ENCODE measurements at regions not wholly inside any gene's neighbourhood (a gene's known extent, or its start where the extent isn't known, plus 50 kb on each side); places are given as distances from the start of the nearest gene placed in this dataset.
"Not testable (repeated sequence)": the region's sequence is repeated elsewhere in the genome, so short reads cannot be mapped to it uniquely, and the experiment has no call there.

DNA sequence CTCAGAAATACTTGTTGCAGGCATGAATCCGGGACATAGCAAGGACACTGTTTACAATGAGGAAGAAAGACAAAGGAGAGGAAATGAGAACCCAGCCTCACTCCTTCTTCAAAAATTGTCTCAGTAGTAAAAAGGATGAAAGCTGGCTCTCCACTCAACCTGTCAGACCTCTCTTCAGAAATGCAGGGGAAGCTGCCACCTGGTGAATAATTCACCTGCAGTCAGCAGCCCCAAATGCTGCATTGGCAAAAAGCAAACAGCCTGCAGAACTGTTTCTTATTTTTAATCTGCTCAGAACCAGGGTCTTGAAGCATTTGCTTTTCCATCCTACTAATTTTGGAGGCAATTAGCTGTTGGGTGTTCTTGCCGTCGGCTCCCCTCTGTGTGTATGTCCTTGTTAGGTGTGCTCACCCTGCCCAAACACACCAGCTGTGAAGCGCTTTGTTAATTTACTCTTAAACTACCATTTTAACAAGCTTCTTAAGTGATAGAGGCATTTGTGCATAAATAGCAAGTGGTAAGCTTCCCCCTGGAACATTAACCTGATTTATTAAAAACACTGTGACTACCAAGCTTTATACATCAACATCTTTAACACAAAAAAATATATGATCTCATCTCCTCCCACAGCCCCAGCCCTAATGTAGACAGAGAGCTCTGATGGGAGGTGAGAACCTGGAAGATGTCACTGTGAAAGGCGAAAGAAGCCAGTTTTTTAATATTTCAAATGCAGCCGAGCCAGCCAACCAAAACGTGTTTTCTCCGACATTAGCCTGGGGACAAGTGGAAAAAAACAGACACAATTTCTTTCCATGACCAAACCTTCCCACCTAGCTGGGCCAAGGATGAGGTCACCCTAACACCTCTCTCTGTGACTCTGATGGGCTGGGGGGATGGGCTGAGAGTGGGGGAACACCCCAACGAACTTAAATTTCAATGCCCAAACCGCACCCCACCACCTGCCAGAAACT lies 451.0 kb upstream of the SULF2 start:
- Mint-ChIP-seq H3K27me3 (no peaks in the 10 kb centered on the region), H3K27ac (peak overlapping the region in 1 of 2 donors; percentile 26), H3K4me1 (no peaks in the 10 kb centered on the region), H3K9me3 (peaks cover 10 to 20% of the 10 kb centered on the region in 2 donors), H3K4me3 (no peak overlapping the region)
- DNase-seq (no peak), ATAC-seq (no peak)

DNA sequence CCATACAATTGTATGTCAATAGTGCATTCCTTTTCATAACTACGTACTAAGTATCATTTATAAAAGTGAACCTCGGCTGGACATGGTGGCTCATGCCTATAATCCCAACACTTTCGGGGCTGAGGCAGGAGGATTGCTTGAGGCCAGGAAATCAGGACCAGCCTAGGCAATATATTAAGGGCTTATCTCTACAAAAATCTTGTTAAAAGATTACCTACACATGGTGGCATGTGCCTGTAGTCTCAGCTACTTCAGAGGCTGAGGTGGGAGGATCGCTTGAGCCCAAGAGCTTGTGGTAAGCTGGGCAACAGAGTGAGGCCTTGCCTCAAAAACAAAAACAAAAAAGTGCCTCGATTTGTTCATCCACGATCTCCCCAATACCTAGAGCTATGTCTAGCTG lies 449.7 kb upstream of the SULF2 start:
- H3K9me3 Mint-ChIP-seq: peaks cover 16 to 33% of the 10 kb centered on the region in 2 donors
- H3K4me1 Mint-ChIP-seq: no peaks in the 10 kb centered on the region
- DNase-seq (no peak), ATAC-seq (no peak)
- no peak overlapping the region for H3K27ac Mint-ChIP-seq
- no peak overlapping the region for H3K4me3 Mint-ChIP-seq
- no peaks in the 10 kb centered on the region for H3K27me3 Mint-ChIP-seq

DNA sequence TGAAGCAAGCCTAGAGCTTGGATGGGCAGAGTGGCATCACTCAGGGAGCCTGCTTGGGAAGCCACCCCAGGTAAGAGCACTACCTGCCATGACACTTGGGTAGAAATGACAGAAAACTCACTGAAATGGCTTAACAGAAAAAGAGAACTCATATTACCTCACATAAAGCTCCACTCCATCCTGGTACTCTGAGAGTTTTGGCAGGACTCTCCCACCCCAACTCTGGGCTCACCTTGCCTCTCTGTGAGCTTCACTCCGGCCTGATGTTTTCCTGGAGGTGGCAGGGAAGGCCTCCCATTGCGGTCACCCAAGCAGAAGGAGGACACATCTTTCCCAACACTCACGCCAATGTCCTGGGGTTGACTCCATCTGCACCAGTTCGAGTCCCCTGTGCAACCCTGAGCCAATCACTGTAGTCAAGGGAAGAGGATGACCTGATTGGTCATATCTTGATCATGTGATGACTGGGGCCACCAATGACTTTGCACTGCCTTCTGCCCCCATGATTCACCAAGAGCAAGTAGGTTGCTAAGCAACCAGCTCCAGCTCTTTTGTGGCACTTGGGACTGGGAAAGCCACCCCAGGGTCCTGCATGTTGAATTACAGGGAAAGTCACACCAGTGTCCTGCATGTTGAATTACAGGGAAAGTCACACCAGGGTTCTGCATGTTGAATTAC lies 446.1 kb upstream of the SULF2 start:
- ATAC-seq (no peak), DNase-seq (no peak)
- peak overlapping the region in 1 of 2 donors; percentile 43 for H3K27ac Mint-ChIP-seq
- H3K4me3 Mint-ChIP-seq: no peak overlapping the region
- peaks cover 19 to 49% of the 10 kb centered on the region in 2 donors for H3K9me3 Mint-ChIP-seq
- H3K27me3 Mint-ChIP-seq: peaks cover 3% of the 10 kb centered on the region
- no peaks in the 10 kb centered on the region for H3K4me1 Mint-ChIP-seq

DNA sequence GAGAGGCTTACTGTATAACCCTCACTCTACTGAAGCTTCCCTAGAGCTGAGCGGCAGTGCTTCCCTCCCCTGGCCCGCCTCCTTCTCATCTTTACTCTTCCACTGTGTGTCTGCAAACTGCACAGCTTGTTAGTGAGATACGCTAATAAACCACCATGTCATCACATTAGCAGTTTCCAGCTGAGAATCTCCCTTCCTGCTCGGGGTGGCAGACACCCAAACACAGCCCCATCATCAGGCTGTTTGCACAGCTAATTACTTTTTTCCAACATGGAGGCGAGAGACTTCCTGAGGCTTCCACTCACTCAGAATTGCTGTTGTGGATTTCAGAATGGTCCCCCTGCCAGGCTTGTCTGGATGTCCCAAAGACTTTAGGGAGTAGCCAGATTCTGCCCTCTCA lies 444.9 kb upstream of the SULF2 start:
- H3K4me1 Mint-ChIP-seq: peaks cover 3% of the 10 kb centered on the region
- ATAC-seq: no peak
- no peak for DNase-seq

DNA sequence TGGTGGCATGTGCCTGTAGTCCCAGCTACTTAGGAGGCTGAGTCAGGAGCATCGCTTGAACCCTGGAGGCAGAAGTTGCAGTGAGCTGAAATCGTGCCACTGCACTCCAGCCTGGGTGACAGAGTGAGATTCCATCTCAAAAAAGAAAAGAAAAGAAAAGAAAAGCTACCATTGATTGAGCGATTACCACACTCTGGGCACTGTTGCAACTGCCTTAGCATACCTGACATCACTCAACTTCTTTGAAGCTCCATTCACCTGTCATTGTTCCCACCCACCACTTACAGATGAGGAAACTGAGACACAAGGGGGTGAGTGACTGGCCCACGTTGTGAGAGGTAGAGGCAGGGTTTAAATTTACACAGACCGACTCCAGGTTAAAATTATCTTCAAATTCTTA lies 442.1 kb upstream of the SULF2 start:
- Mint-ChIP-seq H3K27ac (no peak overlapping the region), H3K9me3 (peaks cover 13 to 38% of the 10 kb centered on the region in 2 donors), H3K27me3 (peaks cover 36% of the 10 kb centered on the region), H3K4me3 (no peak overlapping the region), H3K4me1 (peaks cover 7% of the 10 kb centered on the region)
- ATAC-seq (no peak), DNase-seq (no peak)

More for the DNA sequence above, 444.9 kb upstream of the SULF2 start:
- peaks cover 19 to 49% of the 10 kb centered on the region in 2 donors for H3K9me3 Mint-ChIP-seq
- H3K4me3 Mint-ChIP-seq: no peak overlapping the region
- H3K27me3 Mint-ChIP-seq: peaks cover 15% of the 10 kb centered on the region
- H3K27ac Mint-ChIP-seq: no peak overlapping the region

DNA sequence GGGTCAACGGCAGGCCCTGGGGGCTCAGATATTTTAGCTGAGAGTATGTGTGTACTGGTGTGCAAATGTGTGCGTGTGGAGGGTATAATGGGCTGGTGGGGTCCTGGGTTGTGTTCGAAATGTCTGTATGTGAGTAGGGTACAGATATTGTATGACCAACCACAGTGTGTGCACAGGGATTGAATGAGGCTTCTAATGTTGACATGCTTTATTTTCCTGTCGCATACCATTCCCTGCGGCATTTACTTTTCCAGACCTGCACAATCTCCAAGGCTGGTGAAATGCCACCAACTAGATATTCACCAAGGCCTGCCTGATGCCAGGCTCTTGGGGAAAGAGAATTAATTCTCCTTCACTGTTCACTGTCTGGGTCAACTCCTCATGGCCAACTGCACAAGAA lies 441.4 kb upstream of the SULF2 start:
- peaks cover 37% of the 10 kb centered on the region for H3K27me3 Mint-ChIP-seq
- DNase-seq (no peak), ATAC-seq (no peak)
- no peak overlapping the region for H3K4me3 Mint-ChIP-seq
- peak overlapping the region in 1 of 2 donors; percentile 96 for H3K27ac Mint-ChIP-seq
- H3K9me3 Mint-ChIP-seq: peaks cover 12 to 32% of the 10 kb centered on the region in 2 donors
- peaks cover 7% of the 10 kb centered on the region for H3K4me1 Mint-ChIP-seq

DNA sequence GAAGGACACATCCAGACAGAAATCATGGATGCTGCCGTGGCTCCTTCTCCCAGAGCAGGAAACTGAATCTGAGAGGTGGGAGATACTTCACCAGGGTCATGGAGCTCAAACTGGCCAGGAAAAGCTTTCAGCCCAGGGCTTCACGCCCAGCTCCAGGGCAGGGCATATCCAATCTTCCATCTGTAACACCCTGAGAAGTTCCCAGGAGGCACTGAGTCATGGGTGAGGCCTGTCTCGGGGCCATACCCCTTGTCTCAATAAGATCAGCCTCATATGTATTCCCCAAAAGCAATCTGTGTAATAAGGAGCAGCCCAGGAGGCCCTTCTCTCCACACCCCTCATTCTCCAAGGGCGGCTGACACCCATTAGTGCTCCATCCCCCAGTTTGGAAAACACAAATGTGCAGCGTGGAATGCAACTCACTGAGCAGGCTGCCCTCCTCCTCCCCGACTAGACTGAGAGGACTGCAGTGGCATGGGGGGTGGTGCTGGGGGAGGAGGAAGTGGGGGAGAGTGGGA lies 439.3 kb upstream of the SULF2 start:
- Mint-ChIP-seq H3K4me1 (peaks cover 7% of the 10 kb centered on the region), H3K27ac (no peak overlapping the region), H3K9me3 (peaks cover 3 to 12% of the 10 kb centered on the region in 2 donors), H3K27me3 (peaks cover 37% of the 10 kb centered on the region), H3K4me3 (no peak overlapping the region)
- no peak for DNase-seq
- no peak for ATAC-seq

DNA sequence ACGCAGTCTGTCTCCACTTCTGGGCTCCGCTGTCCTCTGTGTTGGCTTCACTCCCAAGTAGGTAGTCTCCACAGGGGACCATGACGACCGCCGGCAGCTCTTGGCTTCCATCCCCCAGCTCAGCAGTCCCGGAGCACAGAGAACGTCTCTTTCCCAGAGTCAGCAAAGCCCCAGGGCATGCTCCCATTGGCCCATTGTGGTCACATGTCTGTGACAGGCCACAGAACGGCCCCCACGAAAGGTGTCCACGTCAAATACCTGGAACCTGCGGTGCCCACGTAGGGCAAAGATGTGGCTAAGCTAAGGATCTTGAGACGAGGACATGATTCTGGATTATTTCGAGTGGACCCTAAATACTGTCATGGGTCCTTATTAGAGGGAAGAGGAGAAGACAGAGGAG lies 438.4 kb upstream of the SULF2 start:
- no peak for ATAC-seq
- DNase-seq: no peak
- H3K4me3 Mint-ChIP-seq: no peak overlapping the region
- peaks cover 7% of the 10 kb centered on the region for H3K4me1 Mint-ChIP-seq
- H3K27me3 Mint-ChIP-seq: peaks cover 37% of the 10 kb centered on the region
- H3K27ac Mint-ChIP-seq: no peak overlapping the region
- peaks cover 2 to 3% of the 10 kb centered on the region in 2 donors for H3K9me3 Mint-ChIP-seq

DNA sequence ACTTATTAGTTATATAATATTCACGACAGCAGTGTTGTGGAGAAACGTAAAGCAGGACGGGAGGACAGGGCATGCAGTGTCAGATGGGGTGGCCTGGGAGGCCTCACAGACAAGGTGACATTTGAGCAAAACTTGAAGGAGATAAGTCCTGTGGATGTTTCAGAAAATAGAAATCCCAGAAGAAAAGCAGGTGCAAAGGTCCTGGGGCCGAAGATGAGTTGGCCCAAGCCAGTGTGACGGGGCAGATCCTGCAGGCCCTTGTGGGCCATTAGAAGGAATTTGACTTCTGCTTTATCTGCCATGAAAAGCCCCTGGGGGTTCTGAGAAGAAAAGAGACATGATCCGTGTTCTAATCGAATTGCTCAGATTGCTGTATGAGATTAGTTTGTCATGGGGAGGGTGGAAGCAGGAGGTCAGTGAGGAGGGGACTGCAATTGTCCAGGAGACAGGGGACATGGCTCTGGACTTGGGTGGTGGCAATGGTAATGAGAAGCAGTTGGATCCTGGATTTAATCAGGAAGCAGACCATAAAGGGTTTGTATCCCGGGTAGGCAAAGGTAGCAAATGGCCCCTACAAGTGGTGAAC lies 437.4 kb upstream of the SULF2 start:
- peak overlapping the region in 1 of 2 donors; percentile 2 for H3K27ac Mint-ChIP-seq
- peaks cover 37% of the 10 kb centered on the region for H3K27me3 Mint-ChIP-seq
- peaks cover 7% of the 10 kb centered on the region for H3K4me1 Mint-ChIP-seq
- ATAC-seq (no peak), DNase-seq (no peak)
- H3K4me3 Mint-ChIP-seq: no peak overlapping the region
- H3K9me3 Mint-ChIP-seq: no peaks in the 10 kb centered on the region

DNA sequence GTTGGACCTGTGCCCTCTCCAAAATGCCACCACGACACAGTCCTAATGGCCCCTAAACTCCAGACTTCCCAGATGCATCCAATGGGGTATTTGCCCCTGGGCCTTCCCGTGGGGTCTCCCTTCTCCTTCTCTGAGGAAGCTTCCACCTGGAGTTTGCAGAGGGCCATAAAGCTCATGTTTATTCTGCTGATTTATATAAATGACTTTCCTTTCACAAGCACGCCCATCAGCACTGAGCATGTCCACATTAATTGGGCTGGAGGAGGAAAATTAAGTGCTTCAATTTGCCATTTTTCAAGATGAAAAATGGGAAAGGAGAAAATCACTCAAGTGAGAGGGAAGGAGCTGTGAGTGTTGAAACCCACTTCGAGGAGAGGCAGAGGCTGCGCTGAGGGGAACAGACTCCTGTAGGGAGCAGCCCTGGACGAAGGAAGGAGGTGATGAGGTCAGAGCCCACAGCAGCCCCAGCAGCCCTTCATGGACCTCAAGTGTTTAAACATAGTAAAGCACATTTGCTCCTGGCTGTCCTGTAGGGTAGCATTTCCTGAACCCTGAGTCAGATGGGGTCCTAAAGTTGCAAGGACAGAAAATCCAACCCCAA lies 434.9 kb upstream of the SULF2 start:
- no peak for ATAC-seq
- Mint-ChIP-seq H3K4me1 (peaks cover 3% of the 10 kb centered on the region), H3K9me3 (no peaks in the 10 kb centered on the region), H3K27ac (no peak overlapping the region), H3K4me3 (no peak overlapping the region), H3K27me3 (peaks cover 29% of the 10 kb centered on the region)
- no peak for DNase-seq

DNA sequence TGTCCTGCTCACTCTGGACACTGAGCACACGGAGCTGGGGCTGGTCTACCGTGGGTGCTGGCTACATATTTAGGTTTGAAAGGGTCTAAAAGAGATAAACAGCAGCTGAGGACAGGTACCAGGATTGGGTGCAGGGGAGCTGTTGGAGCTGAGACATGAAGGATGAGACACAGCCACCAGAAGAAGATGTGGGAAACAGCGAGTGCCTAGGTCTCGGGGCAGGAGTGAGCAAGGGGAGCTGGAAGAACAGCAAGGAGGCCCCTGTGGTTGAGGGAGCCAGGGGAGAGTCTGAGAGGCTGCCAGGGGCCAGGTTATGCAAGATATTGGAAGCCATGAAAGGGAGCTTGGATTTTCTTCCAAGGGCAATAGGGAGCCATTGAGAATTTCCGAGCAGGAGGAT lies 434.0 kb upstream of the SULF2 start:
- no peaks in the 10 kb centered on the region for H3K4me1 Mint-ChIP-seq
- peak overlapping the region in 1 of 2 donors; percentile 44 for H3K27ac Mint-ChIP-seq
- no peaks in the 10 kb centered on the region for H3K9me3 Mint-ChIP-seq
- H3K27me3 Mint-ChIP-seq: peaks cover 34% of the 10 kb centered on the region
- ATAC-seq (no peak), DNase-seq (no peak)
- H3K4me3 Mint-ChIP-seq: no peak overlapping the region

DNA sequence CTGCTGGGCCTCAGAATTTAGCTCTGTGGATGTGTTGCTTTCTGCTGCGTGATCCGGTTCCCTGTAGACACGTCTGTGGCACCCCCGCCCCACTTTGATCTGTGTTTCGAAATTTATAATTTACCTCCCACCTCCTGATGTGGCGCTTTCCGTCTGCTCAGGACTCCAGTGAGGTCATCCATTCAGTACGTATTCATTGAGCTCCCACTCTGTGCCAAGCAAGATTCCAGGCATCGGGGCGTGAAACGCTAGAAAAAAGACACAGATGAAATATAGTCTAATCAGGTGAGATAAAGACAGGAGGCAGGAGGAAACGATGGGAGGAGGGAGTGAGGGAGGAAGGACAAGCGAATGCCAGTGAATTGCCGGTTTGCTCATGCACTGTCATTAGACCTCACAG lies 431.9 kb upstream of the SULF2 start:
- Mint-ChIP-seq H3K27ac (no peak overlapping the region), H3K4me3 (no peak overlapping the region), H3K27me3 (peaks cover 16% of the 10 kb centered on the region)

DNA sequence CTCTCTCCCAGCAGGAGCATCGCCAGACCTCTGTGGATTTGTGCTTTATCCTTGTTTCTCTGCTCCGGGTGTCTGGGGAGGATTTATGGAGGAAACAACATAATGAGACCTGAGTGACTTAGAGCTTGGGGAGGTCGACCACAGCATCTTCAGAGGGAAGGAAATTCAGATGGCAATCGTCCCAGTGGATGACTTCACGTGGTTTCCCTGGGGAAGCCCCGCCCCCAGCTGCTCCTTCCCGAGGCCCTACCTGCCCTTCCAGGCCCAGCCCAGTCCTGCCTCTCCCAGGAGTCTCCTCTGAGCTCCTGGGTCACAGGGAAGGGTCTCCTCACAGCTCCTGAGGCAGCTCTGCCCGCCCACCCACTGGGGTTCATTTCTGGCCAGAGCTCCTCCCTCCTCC lies 430.3 kb upstream of the SULF2 start:
- Mint-ChIP-seq H3K4me1 (no peaks in the 10 kb centered on the region), H3K27ac (peak overlapping the region in 1 of 2 donors; percentile 48), H3K9me3 (no peaks in the 10 kb centered on the region), H3K4me3 (no peak overlapping the region), H3K27me3 (peaks cover 26% of the 10 kb centered on the region)
- no peak for DNase-seq
- ATAC-seq: no peak

More for the DNA sequence above, 431.9 kb upstream of the SULF2 start:
- no peaks in the 10 kb centered on the region for H3K4me1 Mint-ChIP-seq
- H3K9me3 Mint-ChIP-seq: no peaks in the 10 kb centered on the region
- DNase-seq (no peak), ATAC-seq (no peak)

DNA sequence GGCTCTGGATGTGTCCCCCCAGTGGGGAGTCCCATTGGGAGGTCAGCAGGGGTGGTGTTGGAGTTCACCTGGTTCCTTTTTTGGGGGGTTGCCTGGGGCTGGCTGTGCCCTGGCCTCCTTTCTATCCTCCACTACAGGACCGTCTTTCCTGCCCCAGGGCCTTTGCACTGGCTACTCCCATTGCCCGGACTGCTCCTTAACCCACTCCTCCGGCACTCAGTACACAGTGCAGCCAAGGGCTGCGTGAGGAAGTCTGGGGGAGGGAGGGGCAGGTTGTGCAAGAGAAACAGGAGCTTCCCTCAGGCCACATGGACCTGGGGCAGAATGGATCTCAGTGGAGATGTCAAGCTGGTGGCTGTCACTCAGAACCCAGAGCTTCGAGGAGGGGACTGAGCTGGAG lies 429.3 kb upstream of the SULF2 start:
- ATAC-seq: no peak
- H3K4me3 Mint-ChIP-seq: no peak overlapping the region
- DNase-seq: no peak
- H3K4me1 Mint-ChIP-seq: no peaks in the 10 kb centered on the region
- no peaks in the 10 kb centered on the region for H3K9me3 Mint-ChIP-seq
- peak overlapping the region in 1 of 2 donors; percentile 72 for H3K27ac Mint-ChIP-seq
- peaks cover 26% of the 10 kb centered on the region for H3K27me3 Mint-ChIP-seq

DNA sequence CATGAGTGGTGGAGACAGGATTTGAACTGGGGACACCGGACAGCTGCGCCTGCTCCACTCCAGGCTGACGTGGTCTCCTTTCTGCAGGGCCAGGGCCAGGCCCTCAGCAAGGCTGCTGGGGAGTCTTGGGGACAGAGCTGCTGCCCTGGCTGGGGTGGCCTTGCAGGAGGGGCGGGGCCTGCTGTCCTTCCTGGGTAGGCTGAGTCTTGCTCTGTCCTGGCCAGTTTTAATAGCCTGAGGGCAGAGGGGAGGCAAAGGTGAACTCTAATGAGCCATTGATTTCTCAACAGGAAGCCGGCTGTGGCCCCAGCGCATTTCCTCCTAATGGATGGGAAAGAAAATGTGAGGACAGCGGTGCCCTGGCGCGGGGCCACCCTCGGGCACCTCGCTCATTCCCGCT lies 428.4 kb upstream of the SULF2 start:
- not testable (repeated sequence) for ATAC-seq, H3K4me3 Mint-ChIP-seq, H3K4me1 Mint-ChIP-seq, DNase-seq, H3K9me3 Mint-ChIP-seq, H3K27ac Mint-ChIP-seq
- H3K27me3 Mint-ChIP-seq: peaks cover 26% of the 10 kb centered on the region
